SK-N-SH treated with all-trans-retinoic acid at 6 μM for 48 hours (cell line): ENCODE measurements at regions not wholly inside any gene's neighbourhood (a gene's known extent, or its start where the extent isn't known, plus 50 kb on each side); places are given as distances from the start of the nearest gene placed in this dataset.
A peak's percentile ranks its signal among the peaks of the same experiment; 100 is the strongest.

Experiments
- ATAC-seq: fragments of 200-7000 bp; cut with Tn5 transposase; 3 replicates; pipeline ENCODE4 v1.9.1; 2020; ENCODE audit warnings: mild to moderate bottlenecking, moderate library complexity
- ARNTL ChIP-seq: fragments of 450-650 bp; formaldehyde crosslinking; IDR thresholded peaks from 2 replicates; pipeline ENCODE4 v1.5.0; 2020; ENCODE audit warnings: low read depth, mild to moderate bottlenecking, moderate library complexity, borderline replicate concordance
- BACH2 ChIP-seq: fragments of 250-450 bp; sonication (Bioruptor Pico); IDR thresholded peaks from 2 replicates; pipeline ENCODE4 v1.9.0; 2021; ENCODE audit warnings: mild to moderate bottlenecking, borderline replicate concordance
- CSDC2 ChIP-seq: fragments of 250-450 bp; sonication (Bioruptor Pico); IDR thresholded peaks from 2 replicates; pipeline ENCODE4 v1.5.0; 2020; ENCODE audit warnings: mild to moderate bottlenecking, moderate library complexity
- GLIS3 ChIP-seq: fragments of 250-450 bp; sonication (Bioruptor Pico); IDR thresholded peaks from 2 replicates; pipeline ENCODE4 v1.5.0; 2020; ENCODE audit warnings: mild to moderate bottlenecking, moderate library complexity
- ISL1 ChIP-seq: fragments of 250-450 bp; sonication (Bioruptor Pico); IDR thresholded peaks from 2 replicates; pipeline ENCODE4 v2.1.2; 2022; ENCODE audit warnings: mild to moderate bottlenecking, moderate library complexity
- OSR1 ChIP-seq: fragments of 250-450 bp; sonication (Bioruptor Pico); IDR thresholded peaks from 2 replicates; pipeline ENCODE4 v1.8.0; 2022; ENCODE audit warnings: moderate library complexity, mild to moderate bottlenecking, inconsistent platforms
- PPARA ChIP-seq: fragments of 250-450 bp; sonication (Bioruptor Pico); IDR thresholded peaks from 2 replicates; pipeline ENCODE4 v1.5.0; 2020; ENCODE audit warnings: mild to moderate bottlenecking, borderline replicate concordance
- RARB ChIP-seq: fragments of 250-450 bp; sonication (Bioruptor Pico); IDR thresholded peaks from 2 replicates; pipeline ENCODE4 v1.8.0; 2021; ENCODE audit warnings: mild to moderate bottlenecking, moderate library complexity
- SNAI2 ChIP-seq: fragments of 250-450 bp; sonication (Bioruptor Pico); IDR thresholded peaks from 2 replicates; pipeline ENCODE4 v1.5.0; 2020; ENCODE audit warnings: mild to moderate bottlenecking, moderate library complexity
- TCF4 ChIP-seq: fragments of 250-450 bp; sonication (Bioruptor Pico); IDR thresholded peaks from 2 replicates; pipeline ENCODE4 v1.8.0; 2021; ENCODE audit warnings: mild to moderate bottlenecking, moderate library complexity, borderline replicate concordance
- TOX ChIP-seq: fragments of 250-450 bp; sonication (Bioruptor Pico); IDR thresholded peaks from 2 replicates; pipeline ENCODE4 v1.8.0; 2021; ENCODE audit warnings: mild to moderate bottlenecking, moderate library complexity, borderline replicate concordance
- ZC3H10 ChIP-seq: fragments of 250-450 bp; sonication (Bioruptor Pico); IDR thresholded peaks from 2 replicates; pipeline ENCODE4 v1.5.1; 2021; ENCODE audit warnings: mild to moderate bottlenecking, moderate library complexity
- ZFP3 ChIP-seq: fragments of 250-450 bp; sonication (Bioruptor Pico); IDR thresholded peaks from 2 replicates; pipeline ENCODE4 v1.5.0; 2020; ENCODE audit warnings: mild to moderate bottlenecking, moderate library complexity
- ZFP30 ChIP-seq: fragments of 450-650 bp; formaldehyde crosslinking; IDR thresholded peaks from 2 replicates; pipeline ENCODE4 v1.5.0; 2022; ENCODE audit warnings: mild to moderate bottlenecking, moderate library complexity
- ZNF565 ChIP-seq: fragments of 450-650 bp; formaldehyde crosslinking; conservative IDR thresholded peaks from 2 replicates; pipeline ENCODE4 v1.5.0; 2020; ENCODE audit warnings: low read depth, mild to moderate bottlenecking, moderate library complexity
- ZNF70 ChIP-seq: fragments of 450-650 bp; formaldehyde crosslinking; IDR thresholded peaks from 2 replicates; pipeline ENCODE4 v1.5.0; 2020; ENCODE audit warnings: mild to moderate bottlenecking, moderate library complexity
- ZNF8 ChIP-seq: fragments of 450-650 bp; formaldehyde crosslinking; IDR thresholded peaks from 2 replicates; pipeline ENCODE4 v1.5.0; 2020; ENCODE audit warnings: mild to moderate bottlenecking, moderate library complexity
- TF ChIP-seq, protein P1 (sequence below): fragments of 250-450 bp; sonication (Bioruptor Pico); IDR thresholded peaks from 2 replicates; pipeline ENCODE4 v1.5.0; 2020; ENCODE audit warnings: mild to moderate bottlenecking, moderate library complexity
- TF ChIP-seq, protein P2 (sequence below): fragments of 250-450 bp; sonication (Bioruptor Pico); IDR thresholded peaks from 2 replicates; pipeline ENCODE4 v1.5.1; 2021; ENCODE audit warnings: mild to moderate bottlenecking, moderate library complexity
- TF ChIP-seq, protein P3 (sequence below): fragments of 250-450 bp; sonication (Bioruptor Pico); IDR thresholded peaks from 2 replicates; pipeline ENCODE4 v1.5.1; 2020; ENCODE audit warnings: low read depth, mild to moderate bottlenecking, moderate library complexity
- TF ChIP-seq, protein P4 (sequence below): fragments of 250-450 bp; sonication (Bioruptor Pico); IDR thresholded peaks from 2 replicates; pipeline ENCODE4 v1.8.0; 2021; ENCODE audit warnings: low read depth, mild to moderate bottlenecking, moderate library complexity, borderline replicate concordance

DNA sequence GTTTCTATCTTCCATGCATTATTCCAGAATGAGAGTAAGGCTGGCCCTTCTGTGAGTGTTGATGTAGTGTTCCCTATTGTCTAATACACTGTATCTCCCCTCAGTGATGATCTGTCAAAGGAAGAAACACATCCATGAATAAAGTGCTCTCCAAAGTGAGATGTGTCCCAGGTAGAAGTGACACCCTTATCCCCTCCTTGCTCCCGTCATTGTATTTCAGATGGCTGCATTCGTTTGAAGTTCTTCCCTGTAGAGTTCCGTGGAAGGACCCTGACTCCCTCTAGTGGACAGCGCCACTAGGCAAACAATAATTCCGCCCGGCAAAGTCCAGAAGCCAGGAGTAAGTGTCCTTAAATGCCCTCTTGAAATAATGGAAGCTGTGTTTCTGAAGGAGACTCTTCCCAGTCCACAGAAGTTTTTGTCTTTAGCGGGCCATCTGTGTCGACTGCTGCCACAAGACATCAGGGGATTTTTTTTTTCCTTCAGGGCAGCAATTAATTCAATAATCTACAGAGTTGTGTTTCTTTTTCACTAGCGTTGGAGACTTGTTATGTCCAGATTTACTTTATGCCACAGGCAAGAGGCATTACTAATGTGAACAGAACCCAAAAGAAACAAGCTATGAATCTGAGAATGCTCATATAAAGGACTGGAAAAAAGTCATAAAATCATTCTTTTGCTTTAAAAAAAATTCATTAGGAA, 64.6 kb downstream of the THNSL1 start (continued):
- no peak for TF ChIP-seq TCF4 (CRISPR knock-in tag)
- TF ChIP-seq OSR1 (CRISPR knock-in tag) = no peak
- TF ChIP-seq ARNTL = no peak
- TF ChIP-seq SNAI2 (CRISPR knock-in tag) = 0 out of 2 replicates have a peak, but pooled peaks have one; percentile 41

DNA sequence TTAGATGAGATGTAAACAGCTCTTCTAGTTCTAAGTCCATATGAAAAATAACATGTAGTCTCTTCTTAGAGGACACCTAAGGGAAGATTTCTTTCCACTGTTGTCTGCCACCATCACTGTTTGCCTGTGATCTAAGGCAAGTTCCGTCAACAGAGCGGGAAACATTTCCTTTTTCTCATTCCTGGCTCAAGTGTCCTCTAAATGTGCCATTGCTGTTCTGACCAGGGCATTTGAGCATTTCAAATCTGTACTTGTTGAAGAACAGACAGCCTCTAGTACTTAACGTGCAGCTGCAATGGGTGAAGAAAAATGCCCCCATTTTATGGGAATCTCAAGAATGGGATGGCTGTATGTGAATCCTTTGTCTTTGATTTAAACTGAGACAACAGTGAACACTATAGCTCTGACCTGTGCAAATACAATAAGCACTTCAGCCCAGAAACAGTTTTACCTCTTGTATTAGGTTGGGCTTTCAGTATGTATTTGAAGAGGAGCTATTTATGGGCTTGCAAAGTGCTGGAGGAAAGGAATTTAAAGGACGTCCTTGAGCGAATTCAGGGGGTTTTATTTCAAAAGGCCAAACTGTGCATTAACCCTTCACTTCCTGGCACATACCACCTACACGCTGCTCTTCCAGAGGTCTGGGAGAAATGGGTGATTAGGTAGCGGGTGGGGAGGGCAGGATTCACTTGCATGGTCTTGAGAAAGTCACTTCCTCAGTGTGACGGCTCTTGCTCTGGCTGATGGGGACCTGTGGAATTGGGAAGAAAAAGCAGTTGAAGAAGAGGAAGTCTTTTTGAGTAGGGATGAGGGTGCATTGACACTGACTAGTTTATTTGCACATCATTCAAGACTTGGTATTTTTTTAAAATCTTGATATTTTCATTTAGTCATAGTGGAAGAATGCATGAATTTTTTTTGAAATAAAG, 66.1 kb downstream of the THNSL1 start:
- ATAC-seq = no peak
- TF ChIP-seq TCF4 (CRISPR knock-in tag) (no peak), ZFP30 (no peak), ZFP3 (CRISPR knock-in tag) (no peak), GLIS3 (no peak), CSDC2 (CRISPR knock-in tag) (no peak), ZNF565 (CRISPR knock-in tag) (no peak), SNAI2 (CRISPR knock-in tag) (no peak), PPARA (no peak), ZNF8 (CRISPR knock-in tag) (no peak), ZC3H10 (no peak), OSR1 (CRISPR knock-in tag) (no peak), TOX (CRISPR knock-in tag) (no peak), ISL1 (no peak), RARB (CRISPR knock-in tag) (no peak), ZNF70 (CRISPR knock-in tag) (no peak)
- TF ChIP-seq, protein P1, sequence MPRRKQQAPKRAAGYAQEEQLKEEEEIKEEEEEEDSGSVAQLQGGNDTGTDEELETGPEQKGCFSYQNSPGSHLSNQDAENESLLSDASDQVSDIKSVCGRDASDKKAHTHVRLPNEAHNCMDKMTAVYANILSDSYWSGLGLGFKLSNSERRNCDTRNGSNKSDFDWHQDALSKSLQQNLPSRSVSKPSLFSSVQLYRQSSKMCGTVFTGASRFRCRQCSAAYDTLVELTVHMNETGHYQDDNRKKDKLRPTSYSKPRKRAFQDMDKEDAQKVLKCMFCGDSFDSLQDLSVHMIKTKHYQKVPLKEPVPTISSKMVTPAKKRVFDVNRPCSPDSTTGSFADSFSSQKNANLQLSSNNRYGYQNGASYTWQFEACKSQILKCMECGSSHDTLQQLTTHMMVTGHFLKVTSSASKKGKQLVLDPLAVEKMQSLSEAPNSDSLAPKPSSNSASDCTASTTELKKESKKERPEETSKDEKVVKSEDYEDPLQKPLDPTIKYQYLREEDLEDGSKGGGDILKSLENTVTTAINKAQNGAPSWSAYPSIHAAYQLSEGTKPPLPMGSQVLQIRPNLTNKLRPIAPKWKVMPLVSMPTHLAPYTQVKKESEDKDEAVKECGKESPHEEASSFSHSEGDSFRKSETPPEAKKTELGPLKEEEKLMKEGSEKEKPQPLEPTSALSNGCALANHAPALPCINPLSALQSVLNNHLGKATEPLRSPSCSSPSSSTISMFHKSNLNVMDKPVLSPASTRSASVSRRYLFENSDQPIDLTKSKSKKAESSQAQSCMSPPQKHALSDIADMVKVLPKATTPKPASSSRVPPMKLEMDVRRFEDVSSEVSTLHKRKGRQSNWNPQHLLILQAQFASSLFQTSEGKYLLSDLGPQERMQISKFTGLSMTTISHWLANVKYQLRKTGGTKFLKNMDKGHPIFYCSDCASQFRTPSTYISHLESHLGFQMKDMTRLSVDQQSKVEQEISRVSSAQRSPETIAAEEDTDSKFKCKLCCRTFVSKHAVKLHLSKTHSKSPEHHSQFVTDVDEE (CRISPR knock-in tag) = no peak
- TF ChIP-seq, protein P2, sequence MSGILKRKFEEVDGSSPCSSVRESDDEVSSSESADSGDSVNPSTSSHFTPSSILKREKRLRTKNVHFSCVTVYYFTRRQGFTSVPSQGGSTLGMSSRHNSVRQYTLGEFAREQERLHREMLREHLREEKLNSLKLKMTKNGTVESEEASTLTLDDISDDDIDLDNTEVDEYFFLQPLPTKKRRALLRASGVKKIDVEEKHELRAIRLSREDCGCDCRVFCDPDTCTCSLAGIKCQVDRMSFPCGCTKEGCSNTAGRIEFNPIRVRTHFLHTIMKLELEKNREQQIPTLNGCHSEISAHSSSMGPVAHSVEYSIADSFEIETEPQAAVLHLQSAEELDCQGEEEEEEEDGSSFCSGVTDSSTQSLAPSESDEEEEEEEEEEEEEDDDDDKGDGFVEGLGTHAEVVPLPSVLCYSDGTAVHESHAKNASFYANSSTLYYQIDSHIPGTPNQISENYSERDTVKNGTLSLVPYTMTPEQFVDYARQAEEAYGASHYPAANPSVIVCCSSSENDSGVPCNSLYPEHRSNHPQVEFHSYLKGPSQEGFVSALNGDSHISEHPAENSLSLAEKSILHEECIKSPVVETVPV (CRISPR knock-in tag) = no peak
- TF ChIP-seq, protein P3, sequence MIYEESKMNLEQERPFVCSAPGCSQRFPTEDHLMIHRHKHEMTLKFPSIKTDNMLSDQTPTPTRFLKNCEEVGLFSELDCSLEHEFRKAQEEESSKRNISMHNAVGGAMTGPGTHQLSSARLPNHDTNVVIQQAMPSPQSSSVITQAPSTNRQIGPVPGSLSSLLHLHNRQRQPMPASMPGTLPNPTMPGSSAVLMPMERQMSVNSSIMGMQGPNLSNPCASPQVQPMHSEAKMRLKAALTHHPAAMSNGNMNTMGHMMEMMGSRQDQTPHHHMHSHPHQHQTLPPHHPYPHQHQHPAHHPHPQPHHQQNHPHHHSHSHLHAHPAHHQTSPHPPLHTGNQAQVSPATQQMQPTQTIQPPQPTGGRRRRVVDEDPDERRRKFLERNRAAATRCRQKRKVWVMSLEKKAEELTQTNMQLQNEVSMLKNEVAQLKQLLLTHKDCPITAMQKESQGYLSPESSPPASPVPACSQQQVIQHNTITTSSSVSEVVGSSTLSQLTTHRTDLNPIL (CRISPR knock-in tag) = no peak
- TF ChIP-seq, protein P4, sequence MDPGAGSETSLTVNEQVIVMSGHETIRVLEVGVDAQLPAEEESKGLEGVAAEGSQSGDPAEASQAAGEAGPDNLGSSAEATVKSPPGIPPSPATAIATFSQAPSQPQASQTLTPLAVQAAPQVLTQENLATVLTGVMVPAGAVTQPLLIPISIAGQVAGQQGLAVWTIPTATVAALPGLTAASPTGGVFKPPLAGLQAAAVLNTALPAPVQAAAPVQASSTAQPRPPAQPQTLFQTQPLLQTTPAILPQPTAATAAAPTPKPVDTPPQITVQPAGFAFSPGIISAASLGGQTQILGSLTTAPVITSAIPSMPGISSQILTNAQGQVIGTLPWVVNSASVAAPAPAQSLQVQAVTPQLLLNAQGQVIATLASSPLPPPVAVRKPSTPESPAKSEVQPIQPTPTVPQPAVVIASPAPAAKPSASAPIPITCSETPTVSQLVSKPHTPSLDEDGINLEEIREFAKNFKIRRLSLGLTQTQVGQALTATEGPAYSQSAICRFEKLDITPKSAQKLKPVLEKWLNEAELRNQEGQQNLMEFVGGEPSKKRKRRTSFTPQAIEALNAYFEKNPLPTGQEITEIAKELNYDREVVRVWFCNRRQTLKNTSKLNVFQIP (CRISPR knock-in tag) = no peak

DNA sequence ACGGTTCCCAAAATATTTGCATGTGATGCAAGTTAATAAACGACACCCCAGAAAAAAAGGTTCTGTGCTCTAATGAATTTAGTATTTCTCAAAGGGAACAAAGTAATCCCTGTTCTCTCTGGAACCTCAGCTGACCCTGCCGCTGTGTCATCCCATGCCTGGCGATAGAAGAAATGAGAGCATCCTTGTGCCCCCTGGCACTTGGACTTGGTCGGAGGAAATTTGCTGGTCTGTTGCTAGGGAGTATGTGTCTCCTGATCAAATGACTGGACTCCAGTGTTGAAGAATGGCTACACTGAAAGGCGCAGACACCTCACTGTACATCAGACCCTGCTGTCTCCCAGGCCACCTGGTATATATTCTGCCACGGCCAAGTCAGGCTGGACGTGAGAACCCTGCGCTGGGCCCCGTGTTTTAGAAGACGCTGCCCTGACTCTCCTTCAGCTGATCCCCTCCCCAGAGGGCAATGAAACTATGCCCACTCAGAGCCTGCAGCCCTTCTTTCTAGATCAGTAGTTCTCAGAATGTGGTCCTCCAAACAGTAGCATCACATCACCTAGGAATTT, 67.2 kb downstream of the THNSL1 start:
- ATAC-seq = no peak
- TF ChIP-seq OSR1 (CRISPR knock-in tag) = no peak
- no peak for TF ChIP-seq ZNF565 (CRISPR knock-in tag)

DNA sequence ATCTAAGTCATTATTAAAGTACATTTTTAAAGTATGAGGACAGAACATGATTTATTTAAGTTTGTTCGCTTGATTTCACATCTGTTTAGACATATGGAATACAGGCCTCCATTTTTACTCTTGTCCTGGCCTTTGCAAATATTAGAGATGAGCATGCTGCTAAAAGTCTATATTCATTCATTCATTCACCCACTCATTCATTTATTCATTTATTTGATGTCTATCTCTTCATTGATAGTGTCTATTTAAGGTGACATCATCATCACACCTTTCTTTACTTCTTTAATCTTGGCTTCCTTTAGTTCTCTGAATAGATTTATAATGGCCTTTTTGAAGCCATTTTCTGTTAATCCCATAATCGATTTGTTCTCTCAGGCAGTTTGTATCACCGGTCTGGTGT, 68.0 kb downstream of the THNSL1 start:
- no peak for ATAC-seq
- TF ChIP-seq ISL1 = no peak
- TF ChIP-seq OSR1 (CRISPR knock-in tag) = no peak
- TF ChIP-seq CSDC2 (CRISPR knock-in tag) = no peak
- TF ChIP-seq TCF4 (CRISPR knock-in tag) = no peak
- no peak for TF ChIP-seq GLIS3
- no peak for TF ChIP-seq TOX (CRISPR knock-in tag)
- no peak for TF ChIP-seq ZFP3 (CRISPR knock-in tag)
- TF ChIP-seq ZNF565 (CRISPR knock-in tag) = no peak
- TF ChIP-seq, protein P1 (CRISPR knock-in tag) = no peak
- TF ChIP-seq BACH2 = no peak
- TF ChIP-seq ARNTL = no peak
- no peak for TF ChIP-seq ZNF8 (CRISPR knock-in tag)
